Hepatocyte (in vitro differentiated cells): ENCODE measurements at regions not wholly inside any gene's neighbourhood (a gene's known extent, or its start where the extent isn't known, plus 50 kb on each side); places are given as distances from the start of the nearest gene placed in this dataset.
A peak's percentile ranks its signal among the peaks of the same experiment; 100 is the strongest.

Source experiments
- DNase-seq: peaks from one replicate; pipeline ENCODE4 v3.0.0-alpha.2; 2016; ENCODE audit warnings: low spot score
- H2AFZ ChIP-seq: fragments of 200-600 bp; sonication (generic); 2 replicates; pipeline ENCODE4 v1.6.0; 2016; ENCODE audit warnings: antibody characterized with exemption, mild to moderate bottlenecking
- H3K27ac ChIP-seq: fragments of 200-600 bp; sonication (generic); 2 replicates; pipeline ENCODE4 v1.5.1; 2016; ENCODE audit warnings: mild to moderate bottlenecking
- H3K27me3 ChIP-seq: fragments of 200-600 bp; sonication (generic); 2 replicates; pipeline ENCODE4 v1.6.1; 2016
- H3K36me3 ChIP-seq: fragments of 200-600 bp; sonication (generic); replicated peaks from 2 replicates; pipeline ENCODE4 v1.5.1; 2016; ENCODE audit warnings: low read depth; ENCODE audit not compliant: insufficient read depth
- H3K4me1 ChIP-seq: fragments of 200-600 bp; sonication (generic); 2 replicates; pipeline ENCODE4 v1.5.1; 2016; ENCODE audit warnings: mild to moderate bottlenecking, moderate library complexity; ENCODE audit not compliant: insufficient read depth
- H3K4me2 ChIP-seq: fragments of 200-600 bp; sonication (generic); 2 replicates; pipeline ENCODE4 v1.6.0; 2016
- H3K4me3 ChIP-seq: fragments of 200-600 bp; sonication (generic); 2 replicates; pipeline ENCODE4 v1.5.1; 2016; ENCODE audit warnings: mild to moderate bottlenecking
- H3K79me2 ChIP-seq: fragments of 200-600 bp; sonication (generic); 2 replicates; pipeline ENCODE4 v1.6.0; 2017; ENCODE audit warnings: mild to moderate bottlenecking
- H3K9me2 ChIP-seq: fragments of 200-600 bp; sonication (generic); replicated peaks from 2 replicates; pipeline ENCODE4 v1.6.0; 2017; ENCODE audit warnings: mild to moderate bottlenecking; ENCODE audit not compliant: insufficient read depth
- H3K9me3 ChIP-seq: fragments of 200-600 bp; sonication (generic); 2 replicates; pipeline ENCODE4 v1.5.1; 2016; ENCODE audit warnings: low read depth, mild to moderate bottlenecking
- H4K20me1 ChIP-seq: fragments of 200-600 bp; sonication (generic); 2 replicates; pipeline ENCODE4 v1.6.0; 2016; ENCODE audit warnings: mild to moderate bottlenecking; ENCODE audit not compliant: insufficient read depth, poor library complexity, severe bottlenecking
- EZH2 ChIP-seq: fragments of 200-600 bp; sonication (generic); IDR thresholded peaks from 2 replicates; pipeline ENCODE4 v1.6.1; 2016; ENCODE audit warnings: antibody characterized with exemption, mild to moderate bottlenecking, borderline replicate concordance
- EZH2phosphoT487 ChIP-seq: fragments of 200-600 bp; sonication (generic); IDR thresholded peaks from one replicate; pipeline ENCODE4 v1.6.1; 2018; ENCODE audit warnings: antibody characterized with exemption, mild to moderate bottlenecking, low read depth, moderate library complexity; ENCODE audit not compliant: unreplicated experiment, severe bottlenecking
- WGBS: methylation state at CpG from one replicate; pipeline ENCODE4 v1.1.6; 2016; ENCODE audit warnings: low lambda C conversion rate; ENCODE audit errors: missing lambda C conversion rate; 5-methylcytosine and 5-hydroxymethylcytosine counted together
- TF ChIP-seq, protein P1 (sequence below): fragments of 200-600 bp; sonication (generic); IDR thresholded peaks from 2 replicates; pipeline ENCODE4 v1.5.1; 2016; ENCODE audit warnings: antibody characterized with exemption, mild to moderate bottlenecking; ENCODE audit not compliant: poor library complexity

GRCh38 chr7:67760971-67761370 lies 764.3 kb downstream of the TYW1 start:
- no peak for DNase-seq
- H4K20me1 ChIP-seq, result no peaks in the 10 kb centered on the region
- H3K9me3 ChIP-seq, result no peaks in the 10 kb centered on the region
- no peaks in the 10 kb centered on the region for H3K9me2 ChIP-seq
- no peaks in the 10 kb centered on the region for H3K36me3 ChIP-seq
- 100% methylated on average over 1 of the region's 1 CpG for WGBS
- H3K27ac ChIP-seq, result no peak overlapping the region
- no peak overlapping the region for H2AFZ ChIP-seq
- no peaks in the 10 kb centered on the region for H3K79me2 ChIP-seq
- H3K4me3 ChIP-seq, result no peak overlapping the region
- H3K4me1 ChIP-seq, result no peaks in the 10 kb centered on the region
- no peaks in the 10 kb centered on the region for H3K27me3 ChIP-seq
- no peak overlapping the region for H3K4me2 ChIP-seq
- TF ChIP-seq EZH2phosphoT487, result no peak
- TF ChIP-seq EZH2, result no peak
- TF ChIP-seq, protein P1, sequence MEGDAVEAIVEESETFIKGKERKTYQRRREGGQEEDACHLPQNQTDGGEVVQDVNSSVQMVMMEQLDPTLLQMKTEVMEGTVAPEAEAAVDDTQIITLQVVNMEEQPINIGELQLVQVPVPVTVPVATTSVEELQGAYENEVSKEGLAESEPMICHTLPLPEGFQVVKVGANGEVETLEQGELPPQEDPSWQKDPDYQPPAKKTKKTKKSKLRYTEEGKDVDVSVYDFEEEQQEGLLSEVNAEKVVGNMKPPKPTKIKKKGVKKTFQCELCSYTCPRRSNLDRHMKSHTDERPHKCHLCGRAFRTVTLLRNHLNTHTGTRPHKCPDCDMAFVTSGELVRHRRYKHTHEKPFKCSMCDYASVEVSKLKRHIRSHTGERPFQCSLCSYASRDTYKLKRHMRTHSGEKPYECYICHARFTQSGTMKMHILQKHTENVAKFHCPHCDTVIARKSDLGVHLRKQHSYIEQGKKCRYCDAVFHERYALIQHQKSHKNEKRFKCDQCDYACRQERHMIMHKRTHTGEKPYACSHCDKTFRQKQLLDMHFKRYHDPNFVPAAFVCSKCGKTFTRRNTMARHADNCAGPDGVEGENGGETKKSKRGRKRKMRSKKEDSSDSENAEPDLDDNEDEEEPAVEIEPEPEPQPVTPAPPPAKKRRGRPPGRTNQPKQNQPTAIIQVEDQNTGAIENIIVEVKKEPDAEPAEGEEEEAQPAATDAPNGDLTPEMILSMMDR, result no peak

- TF ChIP-seq, protein P1, result no peak
- no peak for TF ChIP-seq EZH2
- TF ChIP-seq EZH2phosphoT487, result no peak
- Histone ChIP-seq H4K20me1 (no peaks in the 10 kb centered on the region), H3K79me2 (no peaks in the 10 kb centered on the region), H3K27ac (no peak overlapping the region), H3K9me2 (no peaks in the 10 kb centered on the region), H3K9me3 (no peaks in the 10 kb centered on the region), H3K36me3 (no peaks in the 10 kb centered on the region), H2AFZ (no peak overlapping the region), H3K4me3 (no peak overlapping the region), H3K27me3 (no peaks in the 10 kb centered on the region), H3K4me1 (no peaks in the 10 kb centered on the region), H3K4me2 (no peak overlapping the region)
- WGBS, result 94% methylated on average over 4 of the region's 4 CpGs
- no peak for DNase-seq
These were observed 765.9 kb downstream of the TYW1 start for GRCh38 chr7:67762516-67762915.

DNA sequence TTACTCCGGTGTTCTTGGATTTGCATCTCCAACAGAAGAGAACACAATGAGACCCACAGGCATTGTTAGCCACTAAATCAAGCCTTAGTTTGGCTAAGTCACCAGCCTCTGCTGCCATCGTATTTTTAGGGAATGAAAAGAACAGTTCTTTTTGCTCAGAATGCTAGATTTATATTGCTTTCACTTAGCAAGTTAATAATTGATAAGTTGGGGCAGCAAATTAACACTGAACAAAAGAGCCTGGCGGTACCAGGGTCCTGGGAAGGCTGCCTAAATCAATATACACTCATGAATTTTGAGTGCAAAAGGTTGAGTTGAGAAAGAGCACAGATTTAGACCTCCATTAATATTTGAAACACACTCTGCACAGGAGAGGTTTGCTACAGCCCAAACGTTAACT lies 767.7 kb downstream of the TYW1 start:
- H3K36me3 ChIP-seq, result no peaks in the 10 kb centered on the region
- H4K20me1 ChIP-seq, result no peaks in the 10 kb centered on the region
- peak overlapping the region; percentile 54 for H3K4me2 ChIP-seq
- TF ChIP-seq EZH2phosphoT487, result no peak
- no peak for TF ChIP-seq EZH2
- TF ChIP-seq, protein P1, result no peak
- DNase-seq, result peak; percentile 10
- H3K79me2 ChIP-seq, result no peaks in the 10 kb centered on the region
- H3K27ac ChIP-seq, result no peak overlapping the region
- no peak overlapping the region for H3K4me3 ChIP-seq
- no peaks in the 10 kb centered on the region for H3K27me3 ChIP-seq
- H3K9me2 ChIP-seq, result no peaks in the 10 kb centered on the region
- no peaks in the 10 kb centered on the region for H3K9me3 ChIP-seq
- peak overlapping the region; percentile 11 for H2AFZ ChIP-seq
- 53% methylated on average over 4 of the region's 4 CpGs for WGBS
- no peaks in the 10 kb centered on the region for H3K4me1 ChIP-seq

- Histone ChIP-seq H2AFZ (no peak overlapping the region), H3K4me2 (no peak overlapping the region), H3K9me2 (no peaks in the 10 kb centered on the region), H3K4me1 (no peaks in the 10 kb centered on the region), H3K27me3 (no peaks in the 10 kb centered on the region), H3K27ac (no peak overlapping the region), H3K79me2 (no peaks in the 10 kb centered on the region), H4K20me1 (no peaks in the 10 kb centered on the region), H3K36me3 (no peaks in the 10 kb centered on the region), H3K4me3 (no peak overlapping the region), H3K9me3 (no peaks in the 10 kb centered on the region)
- TF ChIP-seq EZH2 (no peak), EZH2phosphoT487 (no peak)
- TF ChIP-seq, protein P1, result no peak
- no peak for DNase-seq
- WGBS, result 87% methylated on average over 6 of the region's 6 CpGs
These were observed 769.0 kb downstream of the TYW1 start for GRCh38 chr7:67765481-67766175.
